Neural progenitor cell (in vitro differentiated cells): ENCODE measurements at regions not wholly inside any gene's neighbourhood (a gene's known extent, or its start where the extent isn't known, plus 50 kb on each side); places are given as distances from the start of the nearest gene placed in this dataset.

Experiments used
- DNase-seq: peaks from one replicate; pipeline ENCODE4 v3.0.0-alpha.2; 2016; ENCODE audit warnings: low spot score
- H2AFZ ChIP-seq: fragments of 200-600 bp; sonication (generic); replicated peaks from 2 replicates; pipeline ENCODE4 v1.6.1; 2016; ENCODE audit warnings: antibody characterized with exemption
- H3F3A ChIP-seq: fragments of 200-600 bp; sonication (generic); 2 replicates; pipeline ENCODE4 v1.6.1; 2016; ENCODE audit warnings: antibody characterized with exemption, low read depth
- H3K27ac ChIP-seq: fragments of 200-600 bp; sonication (generic); 2 replicates; pipeline ENCODE4 v1.5.1; 2016; ENCODE audit warnings: mild to moderate bottlenecking
- H3K27me3 ChIP-seq: fragments of 200-600 bp; sonication (generic); 2 replicates; pipeline ENCODE4 v1.6.1; 2016; ENCODE audit warnings: mild to moderate bottlenecking, moderate library complexity
- H3K36me3 ChIP-seq: fragments of 200-600 bp; sonication (generic); 2 replicates; pipeline ENCODE4 v1.5.1; 2016
- H3K4me1 ChIP-seq: fragments of 200-600 bp; sonication (generic); 2 replicates; pipeline ENCODE4 v1.6.1; 2016; ENCODE audit warnings: mixed run types
- H3K4me2 ChIP-seq: fragments of 200-600 bp; sonication (generic); 2 replicates; pipeline ENCODE4 v1.6.1; 2016
- H3K4me3 ChIP-seq: fragments of 200-600 bp; sonication (generic); 2 replicates; pipeline ENCODE4 v1.5.1; 2016
- H3K79me2 ChIP-seq: fragments of 200-600 bp; sonication (generic); 2 replicates; pipeline ENCODE4 v1.6.1; 2016; ENCODE audit warnings: low read depth
- H3K9ac ChIP-seq: fragments of 200-600 bp; sonication (generic); 2 replicates; pipeline ENCODE4 v1.6.1; 2016
- H3K9me3 ChIP-seq: fragments of 200-600 bp; sonication (generic); 2 replicates; pipeline ENCODE4 v1.5.1; 2016; ENCODE audit warnings: low read depth
- H4K20me1 ChIP-seq: fragments of 200-600 bp; sonication (generic); 2 replicates; pipeline ENCODE4 v1.6.1; 2016; ENCODE audit warnings: low read depth
- H3K27ac Mint-ChIP-seq: 3 replicates; pipeline ENCODE4 v1.8.0; 2021; ENCODE audit warnings: mixed read lengths
- H3K27me3 Mint-ChIP-seq: 2 replicates; pipeline ENCODE4 v1.8.0; 2022; ENCODE audit warnings: low read depth, mild to moderate bottlenecking, inconsistent platforms, moderate library complexity, mixed read lengths; ENCODE audit not compliant: insufficient read depth
- H3K36me3 Mint-ChIP-seq: 3 replicates; pipeline ENCODE4 v1.8.0; 2021; ENCODE audit warnings: mixed read lengths
- H3K4me1 Mint-ChIP-seq: 3 replicates; pipeline ENCODE4 v1.8.0; 2021; ENCODE audit warnings: mixed read lengths
- H3K4me3 Mint-ChIP-seq: 3 replicates; pipeline ENCODE4 v1.8.0; 2021; ENCODE audit warnings: mild to moderate bottlenecking, moderate library complexity, mixed read lengths
- H3K9me3 Mint-ChIP-seq: 3 replicates; pipeline ENCODE4 v1.8.0; 2020; ENCODE audit warnings: mixed read lengths
- EZH2 ChIP-seq: fragments of 200-600 bp; sonication (generic); IDR thresholded peaks from 2 replicates; pipeline ENCODE4 v1.6.1; 2017; ENCODE audit warnings: antibody characterized with exemption, mild to moderate bottlenecking, moderate library complexity
- EZH2phosphoT487 ChIP-seq: fragments of 200-600 bp; sonication (generic); IDR thresholded peaks from 2 replicates; pipeline ENCODE4 v1.6.1; 2017; ENCODE audit warnings: antibody characterized with exemption
- TF ChIP-seq, protein P1 (sequence below): fragments of 200-600 bp; sonication (generic); IDR thresholded peaks from 2 replicates; pipeline ENCODE4 v1.5.1; 2017; ENCODE audit warnings: antibody characterized with exemption, mild to moderate bottlenecking

DNA sequence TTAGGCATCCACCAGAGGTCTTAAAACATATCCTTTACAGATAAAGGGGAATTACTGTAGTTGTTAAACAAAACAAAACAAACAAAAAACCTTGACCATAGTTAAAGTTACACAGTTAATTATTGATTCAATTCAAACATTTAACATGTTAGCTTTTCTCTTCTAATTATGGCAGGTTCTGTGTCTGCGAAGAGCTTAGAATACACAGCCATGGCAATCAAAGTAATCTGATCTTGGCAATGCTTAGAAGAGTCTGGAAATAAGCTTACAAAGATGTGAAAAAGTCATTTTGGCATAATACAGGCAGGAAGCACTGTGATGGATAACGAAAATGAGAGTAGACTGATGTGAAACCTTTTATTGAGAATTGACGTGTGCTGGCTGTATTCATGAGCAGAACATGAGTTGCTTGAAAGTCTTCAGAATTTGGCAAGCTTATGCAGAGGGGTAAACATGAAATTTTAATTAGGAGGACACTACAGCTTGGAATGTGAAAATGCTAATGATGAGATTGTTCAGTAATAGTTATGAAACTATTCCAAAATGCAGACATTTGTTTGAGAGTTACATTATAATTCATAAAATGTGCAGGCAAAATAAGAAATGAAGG lies 629.6 kb downstream of the FSCB start:
- H3K27ac Mint-ChIP-seq: no peak overlapping the region
- no peak for TF ChIP-seq EZH2
- no peak for TF ChIP-seq EZH2phosphoT487
- TF ChIP-seq, protein P1, sequence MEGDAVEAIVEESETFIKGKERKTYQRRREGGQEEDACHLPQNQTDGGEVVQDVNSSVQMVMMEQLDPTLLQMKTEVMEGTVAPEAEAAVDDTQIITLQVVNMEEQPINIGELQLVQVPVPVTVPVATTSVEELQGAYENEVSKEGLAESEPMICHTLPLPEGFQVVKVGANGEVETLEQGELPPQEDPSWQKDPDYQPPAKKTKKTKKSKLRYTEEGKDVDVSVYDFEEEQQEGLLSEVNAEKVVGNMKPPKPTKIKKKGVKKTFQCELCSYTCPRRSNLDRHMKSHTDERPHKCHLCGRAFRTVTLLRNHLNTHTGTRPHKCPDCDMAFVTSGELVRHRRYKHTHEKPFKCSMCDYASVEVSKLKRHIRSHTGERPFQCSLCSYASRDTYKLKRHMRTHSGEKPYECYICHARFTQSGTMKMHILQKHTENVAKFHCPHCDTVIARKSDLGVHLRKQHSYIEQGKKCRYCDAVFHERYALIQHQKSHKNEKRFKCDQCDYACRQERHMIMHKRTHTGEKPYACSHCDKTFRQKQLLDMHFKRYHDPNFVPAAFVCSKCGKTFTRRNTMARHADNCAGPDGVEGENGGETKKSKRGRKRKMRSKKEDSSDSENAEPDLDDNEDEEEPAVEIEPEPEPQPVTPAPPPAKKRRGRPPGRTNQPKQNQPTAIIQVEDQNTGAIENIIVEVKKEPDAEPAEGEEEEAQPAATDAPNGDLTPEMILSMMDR: no peak
- DNase-seq: no peak
- Histone ChIP-seq H4K20me1 (no peaks in the 10 kb centered on the region), H3K27ac (no peak overlapping the region), H3K27me3 (no peaks in the 10 kb centered on the region), H3K4me2 (no peak overlapping the region), H3K36me3 (no peaks in the 10 kb centered on the region), H3K4me1 (no peaks in the 10 kb centered on the region), H3K9ac (no peak overlapping the region), H3K4me3 (no peak overlapping the region), H3K9me3 (no peaks in the 10 kb centered on the region), H3F3A (no peaks in the 10 kb centered on the region), H3K79me2 (no peaks in the 10 kb centered on the region), H2AFZ (no peak overlapping the region)
- no peaks in the 10 kb centered on the region for H3K9me3 Mint-ChIP-seq
- H3K4me3 Mint-ChIP-seq: no peak overlapping the region
- H3K36me3 Mint-ChIP-seq: no peaks in the 10 kb centered on the region
- H3K27me3 Mint-ChIP-seq: no peaks in the 10 kb centered on the region
- peaks cover under 1% of the 10 kb centered on the region for H3K4me1 Mint-ChIP-seq

DNA sequence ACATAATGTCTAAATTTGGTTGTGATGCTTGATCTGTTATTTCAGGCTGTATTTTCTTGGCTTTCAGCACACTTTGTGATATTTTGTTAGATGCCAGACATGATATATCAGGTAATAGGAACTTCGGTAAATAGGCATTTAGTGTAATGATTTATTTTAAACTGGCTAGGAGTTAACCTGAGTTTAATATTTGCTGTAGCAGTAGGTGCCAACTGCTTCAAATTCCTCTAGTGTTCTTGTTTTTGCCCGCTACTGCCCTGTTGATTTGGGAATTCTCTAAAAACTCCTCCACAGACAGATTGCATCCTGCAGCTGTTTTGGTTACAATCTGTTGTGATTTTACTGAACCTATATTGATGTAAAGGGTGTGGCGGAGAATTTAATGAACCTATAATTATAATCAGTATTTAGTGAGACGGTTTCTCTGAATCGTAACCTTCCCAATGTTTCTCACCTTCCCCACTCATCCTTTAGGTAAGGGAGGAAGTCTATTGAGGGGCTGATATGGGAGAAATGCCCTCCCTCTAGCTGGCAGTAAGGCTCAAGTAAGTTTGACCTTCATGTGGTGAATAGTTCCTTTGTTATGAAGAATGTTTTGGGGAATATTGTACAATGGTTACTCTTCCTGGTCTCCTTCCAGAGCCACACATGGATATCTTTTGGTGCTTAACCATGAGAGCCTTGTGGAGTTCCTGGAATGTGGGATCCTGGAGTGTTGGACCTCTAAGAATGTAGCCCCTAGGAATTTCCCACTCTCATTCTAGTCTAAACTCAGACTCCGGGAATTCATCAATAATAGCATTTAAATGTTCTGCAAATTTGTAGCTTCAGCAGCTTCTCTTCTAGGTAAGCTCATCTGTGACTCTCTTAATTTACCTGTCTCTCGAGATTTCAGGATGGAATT lies 634.1 kb downstream of the FSCB start:
- TF ChIP-seq, protein P1: no peak
- TF ChIP-seq EZH2 (no peak), EZH2phosphoT487 (no peak)
- peak; percentile 52 for DNase-seq
- H3K9me3 ChIP-seq: no peaks in the 10 kb centered on the region
- H3K36me3 ChIP-seq: no peaks in the 10 kb centered on the region
- Mint-ChIP-seq H3K27ac (no peak overlapping the region), H3K36me3 (no peaks in the 10 kb centered on the region), H3K4me3 (no peak overlapping the region), H3K4me1 (peaks cover 3% of the 10 kb centered on the region), H3K27me3 (no peaks in the 10 kb centered on the region), H3K9me3 (no peaks in the 10 kb centered on the region)
- no peaks in the 10 kb centered on the region for H3K79me2 ChIP-seq
- H3K4me2 ChIP-seq: no peak overlapping the region
- no peaks in the 10 kb centered on the region for H3K27me3 ChIP-seq
- no peaks in the 10 kb centered on the region for H4K20me1 ChIP-seq
- H2AFZ ChIP-seq: no peak overlapping the region
- H3K9ac ChIP-seq: no peak overlapping the region
- H3F3A ChIP-seq: no peaks in the 10 kb centered on the region
- H3K4me1 ChIP-seq: no peaks in the 10 kb centered on the region
- H3K4me3 ChIP-seq: no peak overlapping the region
- no peak overlapping the region for H3K27ac ChIP-seq

DNA sequence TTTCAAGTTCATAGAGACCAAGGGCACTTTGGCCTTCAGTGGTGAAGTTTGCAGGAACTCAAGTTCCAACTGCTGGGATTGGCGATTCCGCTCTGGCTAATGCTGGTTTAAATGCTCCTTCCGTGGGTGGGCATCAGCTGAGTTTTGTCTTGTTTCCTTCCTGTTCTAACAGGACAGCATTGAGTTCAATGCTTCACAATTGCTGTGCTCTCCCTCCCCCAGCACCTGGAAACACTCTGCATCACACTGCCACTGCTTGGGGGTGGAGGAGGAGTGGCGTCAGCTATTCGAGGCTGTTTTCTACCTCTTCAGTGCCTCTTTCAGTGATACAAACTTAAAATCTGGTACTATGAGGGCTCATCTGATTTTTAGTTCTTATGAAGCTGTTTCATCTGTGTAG lies 634.9 kb downstream of the FSCB start:
- no peaks in the 10 kb centered on the region for H3K9me3 ChIP-seq
- H3K79me2 ChIP-seq: no peaks in the 10 kb centered on the region
- no peak overlapping the region for H3K4me3 ChIP-seq
- Mint-ChIP-seq H3K36me3 (no peaks in the 10 kb centered on the region), H3K4me1 (peaks cover 3% of the 10 kb centered on the region), H3K27ac (no peak overlapping the region), H3K9me3 (no peaks in the 10 kb centered on the region), H3K27me3 (no peaks in the 10 kb centered on the region), H3K4me3 (no peak overlapping the region)
- TF ChIP-seq, protein P1: no peak
- TF ChIP-seq EZH2: no peak
- TF ChIP-seq EZH2phosphoT487: no peak
- no peaks in the 10 kb centered on the region for H3K36me3 ChIP-seq
- no peak overlapping the region for H3K9ac ChIP-seq
- no peaks in the 10 kb centered on the region for H3K27me3 ChIP-seq
- H4K20me1 ChIP-seq: no peaks in the 10 kb centered on the region
- H3K4me2 ChIP-seq: no peak overlapping the region
- DNase-seq: no peak
- H2AFZ ChIP-seq: peak overlapping the region; percentile 42
- no peaks in the 10 kb centered on the region for H3K4me1 ChIP-seq
- H3K27ac ChIP-seq: no peak overlapping the region
- H3F3A ChIP-seq: no peaks in the 10 kb centered on the region
